ENCODE measurements at regions not wholly inside any gene's neighbourhood (a gene's known extent, or its start where the extent isn't known, plus 50 kb on each side); places are given as distances from the start of the nearest gene placed in this dataset.
A peak's percentile ranks its signal among the peaks of the same experiment; 100 is the strongest.

DNA sequence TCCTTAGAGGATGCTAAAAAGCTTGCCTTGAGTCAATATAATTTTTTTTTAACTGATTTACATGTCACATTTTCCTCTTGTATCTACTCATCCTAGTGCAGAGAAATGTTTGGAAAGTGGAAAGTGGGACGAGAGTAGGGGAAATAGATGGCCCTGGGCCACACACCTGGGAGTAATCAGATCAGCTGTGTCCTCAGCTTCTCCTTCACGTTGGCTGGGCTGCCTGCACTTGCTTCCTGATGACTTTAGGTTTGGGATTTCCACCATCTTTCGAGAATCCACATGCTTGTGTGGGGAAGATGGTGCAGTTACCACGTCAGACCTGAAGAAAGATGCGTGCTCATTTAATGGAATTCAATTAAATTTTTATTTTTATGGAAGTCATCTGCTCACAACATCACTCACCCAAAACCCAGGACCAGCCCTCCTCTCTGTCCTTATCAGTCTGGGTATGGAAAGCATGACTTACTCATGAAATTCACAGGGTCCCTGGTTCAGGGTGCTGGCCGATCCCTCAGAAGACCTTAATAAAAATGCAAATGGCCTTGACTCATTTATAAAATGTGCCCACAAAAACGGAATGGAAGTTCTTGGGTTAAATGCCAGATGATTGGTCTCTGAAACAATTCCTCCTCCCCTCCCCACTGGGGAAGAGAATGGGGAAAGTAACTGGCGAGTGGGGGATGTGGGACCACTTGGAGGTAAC lies 74.5 kb upstream of the TIAM2 start:
- TF ChIP-seq, protein P1, sequence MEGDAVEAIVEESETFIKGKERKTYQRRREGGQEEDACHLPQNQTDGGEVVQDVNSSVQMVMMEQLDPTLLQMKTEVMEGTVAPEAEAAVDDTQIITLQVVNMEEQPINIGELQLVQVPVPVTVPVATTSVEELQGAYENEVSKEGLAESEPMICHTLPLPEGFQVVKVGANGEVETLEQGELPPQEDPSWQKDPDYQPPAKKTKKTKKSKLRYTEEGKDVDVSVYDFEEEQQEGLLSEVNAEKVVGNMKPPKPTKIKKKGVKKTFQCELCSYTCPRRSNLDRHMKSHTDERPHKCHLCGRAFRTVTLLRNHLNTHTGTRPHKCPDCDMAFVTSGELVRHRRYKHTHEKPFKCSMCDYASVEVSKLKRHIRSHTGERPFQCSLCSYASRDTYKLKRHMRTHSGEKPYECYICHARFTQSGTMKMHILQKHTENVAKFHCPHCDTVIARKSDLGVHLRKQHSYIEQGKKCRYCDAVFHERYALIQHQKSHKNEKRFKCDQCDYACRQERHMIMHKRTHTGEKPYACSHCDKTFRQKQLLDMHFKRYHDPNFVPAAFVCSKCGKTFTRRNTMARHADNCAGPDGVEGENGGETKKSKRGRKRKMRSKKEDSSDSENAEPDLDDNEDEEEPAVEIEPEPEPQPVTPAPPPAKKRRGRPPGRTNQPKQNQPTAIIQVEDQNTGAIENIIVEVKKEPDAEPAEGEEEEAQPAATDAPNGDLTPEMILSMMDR (IDR thresholded peaks at IDR 0.05; ENCODE audit: insufficient read depth, missing control alignments) = no peak
- FAIRE-seq (no peak), DNase-seq (ENCODE audit: insufficient read length, low spot score) (no peak)

DNA sequence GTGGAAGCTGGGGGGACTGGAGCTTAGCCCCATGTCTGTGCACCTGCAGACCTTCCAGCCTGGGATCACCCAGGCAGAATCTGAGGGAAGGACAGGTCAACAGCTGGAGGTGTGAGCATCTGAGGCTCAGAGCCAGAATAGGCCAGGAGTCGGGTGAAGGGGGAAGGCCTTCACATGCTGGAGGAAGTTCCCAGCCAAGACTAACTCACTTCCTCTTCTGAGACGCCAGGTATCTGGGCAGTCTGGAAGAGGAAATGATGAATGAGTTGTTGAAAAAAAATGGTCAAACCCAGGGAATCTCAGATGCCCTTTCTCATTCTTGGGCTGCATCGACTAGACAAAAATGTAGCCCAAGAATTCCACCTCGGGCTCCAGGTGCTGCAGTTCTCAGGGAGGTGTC lies 73.6 kb upstream of the TIAM2 start:
- FAIRE-seq (no peak), DNase-seq (ENCODE audit: insufficient read length, low spot score) (no peak)
- TF ChIP-seq, protein P1 (IDR thresholded peaks at IDR 0.05; ENCODE audit: insufficient read depth, missing control alignments) = no peak

GRCh38 chr6:154923199-154923869 lies 71.8 kb upstream of the TIAM2 start:
- TF ChIP-seq, protein P1 (IDR thresholded peaks at IDR 0.05; ENCODE audit: insufficient read depth, missing control alignments) = no peak
- FAIRE-seq (no peak), DNase-seq (ENCODE audit: insufficient read length, low spot score) (no peak)

DNA sequence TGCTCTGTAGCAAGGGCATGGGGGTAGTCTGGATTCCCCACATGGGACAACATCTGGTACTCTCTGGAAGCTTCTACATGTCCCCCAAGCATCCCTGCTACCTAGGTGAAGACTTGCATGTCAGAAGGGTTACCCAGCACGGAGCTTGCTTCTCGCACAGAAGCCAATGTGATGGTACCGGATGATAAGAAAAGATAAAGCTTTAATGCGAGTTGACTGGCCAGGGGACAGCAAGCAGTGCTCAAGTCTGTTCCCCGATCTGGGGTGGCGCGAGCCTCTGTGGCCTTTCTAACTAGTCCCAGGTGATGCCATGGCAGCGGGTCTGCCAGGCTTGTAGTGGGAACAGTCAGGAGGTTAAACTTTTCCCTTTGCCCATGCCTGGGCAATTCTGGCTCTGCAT lies 70.0 kb upstream of the TIAM2 start:
- FAIRE-seq (no peak), DNase-seq (ENCODE audit: insufficient read length, low spot score) (no peak)
- TF ChIP-seq, protein P1 (IDR thresholded peaks at IDR 0.05; ENCODE audit: insufficient read depth, missing control alignments) = no peak

- TF ChIP-seq, protein P1 (IDR thresholded peaks at IDR 0.05; ENCODE audit: insufficient read depth, missing control alignments) = no peak
- DNase-seq (ENCODE audit: insufficient read length, low spot score) = no peak
- no peak for FAIRE-seq
Observed at GRCh38 chr6:154926366-154926765, 68.7 kb upstream of the TIAM2 start.

GRCh38 chr6:154928325-154928922 lies 66.7 kb upstream of the TIAM2 start:
- TF ChIP-seq, protein P1 (IDR thresholded peaks at IDR 0.05; ENCODE audit: insufficient read depth, missing control alignments) = peak; percentile 89
- no peak for DNase-seq (ENCODE audit: insufficient read length, low spot score)
- peak; percentile 87 for FAIRE-seq

DNA sequence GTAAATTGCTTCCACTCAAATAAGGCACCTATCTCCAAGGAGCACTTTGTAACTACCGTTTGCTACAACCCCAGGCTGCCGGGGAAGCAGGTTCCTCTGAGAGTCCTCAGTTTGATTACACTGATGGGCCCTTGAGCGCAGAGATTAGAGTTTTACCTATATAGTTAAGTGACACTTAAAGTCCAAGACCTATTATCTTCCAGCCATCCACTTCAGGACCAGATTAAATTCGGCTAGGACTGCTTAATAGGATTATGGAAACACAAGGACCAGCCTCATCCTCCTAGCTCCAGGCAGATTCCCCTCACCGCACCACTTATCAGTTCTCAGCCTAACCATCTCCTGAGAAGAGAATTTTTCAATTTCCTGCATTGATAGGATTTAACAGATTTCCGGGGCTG lies 64.7 kb upstream of the TIAM2 start:
- TF ChIP-seq, protein P1 (IDR thresholded peaks at IDR 0.05; ENCODE audit: insufficient read depth, missing control alignments) = no peak
- FAIRE-seq (peak; percentile 84), DNase-seq (ENCODE audit: insufficient read length, low spot score) (peak; percentile 42)
